ENCODE measurements at regions not wholly inside any gene's neighbourhood (a gene's known extent, or its start where the extent isn't known, plus 50 kb on each side); places are given as distances from the start of the nearest gene placed in this dataset.
"Not testable (repeated sequence)": the region's sequence is repeated elsewhere in the genome, so short reads cannot be mapped to it uniquely, and the experiment has no call there.

DNA sequence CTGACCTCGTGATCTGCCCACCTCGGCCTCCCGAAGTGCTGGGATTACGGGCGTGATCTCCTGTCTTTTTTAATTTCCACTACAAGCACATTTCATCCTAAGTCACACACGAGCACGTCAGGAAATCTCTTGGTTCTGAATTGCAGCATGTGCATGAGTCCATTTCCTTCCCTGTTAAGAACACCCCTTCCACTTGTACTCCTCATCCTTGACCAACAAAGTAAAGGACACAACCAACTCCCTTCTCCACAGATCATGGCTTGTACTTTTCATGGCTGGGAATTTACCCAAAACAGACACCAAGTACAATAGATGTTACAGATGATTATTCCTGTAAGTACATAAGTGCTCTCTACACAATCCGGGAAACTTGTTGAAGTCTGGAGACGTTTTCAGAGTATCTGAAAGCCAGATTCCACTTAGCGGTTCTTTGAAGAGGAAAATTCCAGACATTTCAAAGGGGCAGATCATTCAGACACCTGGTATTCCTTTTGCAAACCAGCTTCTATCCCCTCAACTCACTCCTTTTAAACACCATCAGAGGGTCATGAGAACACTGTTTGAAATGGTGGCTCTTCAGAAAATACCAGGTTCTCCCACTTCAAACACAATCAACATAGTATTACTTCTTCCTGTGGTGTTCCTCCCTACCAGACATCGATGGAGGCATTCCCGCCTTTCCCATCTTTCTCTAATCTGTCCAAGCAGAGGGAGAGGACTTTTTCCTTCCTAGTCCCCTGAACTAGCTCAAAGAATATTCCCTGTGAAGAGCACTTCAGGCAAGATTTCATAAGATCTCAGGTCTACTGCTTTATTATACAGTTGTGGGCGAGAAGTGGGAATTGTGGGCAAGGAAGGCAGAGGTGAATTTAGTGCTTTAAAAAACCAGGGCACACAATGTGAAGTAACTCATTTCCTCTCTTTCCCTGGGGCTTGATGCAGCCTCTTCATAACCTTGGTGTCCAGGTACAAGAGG, 80.1 kb upstream of the TSC22D2 start:
- no peak for DNase-seq

DNA sequence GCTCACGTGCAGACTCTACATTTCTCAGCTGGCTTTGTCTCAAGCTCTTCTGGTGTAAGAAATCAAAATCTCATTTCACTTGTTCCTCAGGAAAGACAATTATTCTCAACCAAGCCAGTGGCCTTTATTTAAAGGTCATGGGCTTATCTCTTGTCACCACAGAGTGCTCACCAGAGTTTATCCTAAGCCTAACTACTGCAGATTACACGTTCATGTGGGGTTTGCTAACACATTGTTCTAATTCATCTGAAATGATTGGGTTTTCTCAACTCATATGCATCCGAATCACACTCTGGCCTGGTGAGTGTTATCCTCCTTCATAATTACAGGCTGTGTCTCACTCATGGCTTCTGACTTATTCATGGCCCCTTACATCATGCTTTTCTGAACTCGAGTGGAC, 83.3 kb upstream of the TSC22D2 start:
- no peak for DNase-seq

DNA sequence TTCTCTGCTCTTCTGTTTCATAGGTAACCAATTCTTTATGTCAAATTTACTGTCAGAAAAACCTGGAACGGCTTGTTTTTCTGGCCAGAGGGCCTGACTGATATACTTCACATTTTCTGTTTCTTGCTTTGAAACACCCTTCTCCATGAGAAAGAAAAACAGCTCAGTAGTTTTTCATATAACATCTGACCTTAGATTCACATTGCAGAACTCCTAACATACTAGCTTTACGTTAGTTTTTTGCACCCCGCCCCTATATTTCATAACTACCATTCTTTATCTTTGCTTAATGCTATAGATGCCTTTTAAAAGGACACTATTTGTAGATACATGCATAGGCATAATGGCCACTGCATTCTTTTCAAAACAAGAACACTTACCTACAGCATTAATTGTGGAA, 83.9 kb upstream of the TSC22D2 start:
- DNase-seq, result no peak

DNA sequence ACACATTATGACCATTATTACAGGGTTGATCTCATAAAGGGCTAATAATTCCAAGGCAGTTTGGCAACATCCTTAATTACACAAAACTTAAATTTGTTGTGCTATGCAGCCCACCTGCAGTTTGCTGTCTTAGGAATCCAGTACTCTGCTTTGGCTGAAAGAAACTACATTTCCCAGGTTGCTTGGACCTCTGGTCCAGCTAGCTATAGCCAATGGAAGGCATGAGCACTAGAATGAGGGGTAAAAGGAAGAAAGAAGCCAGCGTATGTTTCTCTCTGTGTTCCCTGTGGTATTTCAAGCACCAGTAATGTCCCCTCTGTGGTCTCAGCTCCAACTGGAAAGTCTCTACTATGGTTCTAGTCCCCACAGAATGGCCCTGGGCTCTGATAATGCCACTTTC, 84.3 kb upstream of the TSC22D2 start:
- DNase-seq, result no peak

DNA sequence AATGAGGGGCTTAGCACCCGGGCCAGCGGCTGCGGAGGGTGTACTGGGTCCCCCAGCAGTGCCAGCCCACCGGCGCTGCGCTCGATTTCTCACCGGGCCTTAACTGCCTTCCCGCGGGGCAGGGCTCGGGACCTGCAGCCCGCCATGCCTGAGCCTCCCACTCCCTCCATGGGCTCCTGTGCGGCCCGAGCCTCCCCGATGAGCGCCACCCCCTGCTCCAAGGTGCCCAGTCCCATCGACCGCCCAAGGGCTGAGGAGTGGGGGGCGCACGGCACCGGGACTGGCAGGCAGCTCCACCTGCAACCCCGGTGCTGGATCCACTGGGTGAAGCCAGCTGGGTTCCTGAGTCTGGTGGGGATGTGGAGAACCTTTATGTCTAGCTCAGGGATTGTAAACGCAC, 85.0 kb upstream of the TSC22D2 start:
- DNase-seq, result not testable (repeated sequence)

DNA sequence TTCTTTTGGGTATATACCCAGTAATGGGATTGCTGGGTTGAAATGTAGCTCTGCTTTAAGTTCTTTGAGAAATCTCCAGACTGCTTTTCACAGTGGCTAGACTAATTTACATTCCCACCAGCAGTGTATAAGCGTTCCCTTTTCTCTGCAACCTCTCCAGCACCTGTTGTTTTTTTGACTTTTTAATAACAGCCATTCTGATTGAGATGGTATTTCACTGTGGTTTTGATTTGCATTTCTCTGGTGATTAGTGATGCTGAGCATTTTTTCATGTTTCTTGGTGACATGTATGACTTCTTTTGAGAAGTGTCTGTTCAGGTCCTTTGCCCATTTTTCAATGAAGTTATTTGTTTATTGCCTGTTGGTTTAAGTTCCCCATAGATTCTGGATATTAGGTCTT, 87.1 kb upstream of the TSC22D2 start:
- not testable (repeated sequence) for DNase-seq

DNA sequence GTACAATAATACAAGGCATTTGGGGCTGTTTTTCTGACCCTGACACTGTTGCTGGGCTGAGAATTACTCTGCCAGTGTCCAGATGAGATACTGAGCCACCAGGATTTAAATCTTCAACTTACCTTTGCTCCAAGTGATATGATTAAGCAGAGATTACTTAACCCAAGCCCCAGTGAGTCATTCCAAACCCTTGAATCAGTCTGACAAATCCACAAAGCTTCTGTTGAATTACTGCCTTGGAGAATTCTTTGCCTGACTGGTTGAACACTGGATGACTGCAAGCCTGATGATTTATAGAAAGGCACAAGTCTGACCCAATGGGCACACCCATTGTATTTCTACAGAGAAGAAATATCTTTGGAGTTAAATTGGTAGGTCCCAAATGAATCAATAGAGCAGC, 88.2 kb upstream of the TSC22D2 start:
- no peak for DNase-seq

DNA sequence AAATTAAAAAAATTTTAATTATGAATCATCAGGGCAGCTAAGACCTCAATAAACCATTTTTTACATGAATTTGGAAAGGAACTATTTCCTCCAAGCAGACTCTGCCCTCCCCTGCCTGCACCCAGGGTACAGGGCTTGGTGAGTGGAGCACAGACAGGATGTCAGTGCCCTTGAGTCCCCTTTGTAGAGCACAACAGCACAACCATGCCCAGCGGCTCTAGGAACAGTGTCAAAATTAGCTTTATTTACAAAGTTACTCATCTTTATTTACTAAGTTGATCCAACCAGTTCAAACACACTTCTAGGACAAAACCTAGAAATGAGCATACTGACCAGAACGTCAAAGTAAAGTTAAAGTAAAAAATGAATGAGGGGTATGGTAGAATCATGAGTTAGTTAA, 90.6 kb upstream of the TSC22D2 start:
- DNase-seq, result no peak

DNA sequence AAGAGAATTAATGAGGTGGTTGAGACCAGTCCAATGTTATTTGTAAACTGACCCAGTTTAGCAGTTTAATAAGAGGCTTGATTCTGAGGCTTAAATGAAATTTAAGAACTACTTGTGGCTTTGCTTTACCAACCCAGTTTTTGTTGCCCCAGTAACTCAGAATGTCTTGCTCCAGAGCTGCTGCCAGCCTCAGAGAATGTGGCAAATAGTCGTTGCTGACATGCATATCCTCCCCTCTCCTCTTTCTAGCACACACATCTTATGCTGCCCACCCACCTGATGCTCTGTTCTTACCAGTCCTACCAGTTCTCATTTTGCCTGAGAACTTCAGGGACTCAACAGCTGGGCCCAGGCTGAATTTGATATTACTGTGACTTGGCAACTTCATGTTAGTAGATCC, 92.4 kb upstream of the TSC22D2 start:
- no peak for DNase-seq

DNA sequence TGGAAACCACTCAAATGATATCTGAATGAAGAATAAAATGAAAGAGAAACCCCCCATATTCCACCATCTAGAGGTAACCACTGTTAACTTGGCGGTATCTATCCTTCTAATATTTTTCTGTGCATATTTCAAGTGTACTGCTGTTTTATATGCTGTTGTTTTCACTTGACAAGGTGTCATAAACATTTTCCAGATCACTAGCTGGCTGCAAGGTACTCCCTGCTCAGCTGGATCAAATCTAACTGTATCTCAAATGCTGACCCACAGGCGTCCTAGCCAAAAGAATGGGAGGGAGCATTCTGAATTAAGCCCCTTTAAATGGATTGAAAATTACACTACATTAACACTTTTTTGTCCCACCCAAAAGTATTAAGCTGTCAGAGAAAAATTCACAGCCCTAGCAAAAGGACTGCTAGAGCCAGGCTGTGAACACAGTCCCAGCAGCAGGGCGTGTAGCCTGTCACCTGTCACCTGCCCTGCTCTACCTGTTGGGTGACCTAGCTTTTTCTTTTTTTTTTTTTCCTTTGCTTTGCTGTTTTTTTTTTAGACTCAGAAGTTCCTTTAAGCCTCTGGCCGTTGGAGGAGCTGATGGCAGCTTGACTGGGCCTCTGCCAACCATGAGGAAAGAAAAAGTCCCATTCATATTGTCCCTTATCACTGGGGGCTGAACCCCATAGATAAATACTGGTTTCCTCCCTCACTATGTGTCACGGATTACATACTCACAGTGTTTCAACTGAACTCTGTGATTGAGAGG, 93.7 kb upstream of the TSC22D2 start:
- no peak for DNase-seq

DNA sequence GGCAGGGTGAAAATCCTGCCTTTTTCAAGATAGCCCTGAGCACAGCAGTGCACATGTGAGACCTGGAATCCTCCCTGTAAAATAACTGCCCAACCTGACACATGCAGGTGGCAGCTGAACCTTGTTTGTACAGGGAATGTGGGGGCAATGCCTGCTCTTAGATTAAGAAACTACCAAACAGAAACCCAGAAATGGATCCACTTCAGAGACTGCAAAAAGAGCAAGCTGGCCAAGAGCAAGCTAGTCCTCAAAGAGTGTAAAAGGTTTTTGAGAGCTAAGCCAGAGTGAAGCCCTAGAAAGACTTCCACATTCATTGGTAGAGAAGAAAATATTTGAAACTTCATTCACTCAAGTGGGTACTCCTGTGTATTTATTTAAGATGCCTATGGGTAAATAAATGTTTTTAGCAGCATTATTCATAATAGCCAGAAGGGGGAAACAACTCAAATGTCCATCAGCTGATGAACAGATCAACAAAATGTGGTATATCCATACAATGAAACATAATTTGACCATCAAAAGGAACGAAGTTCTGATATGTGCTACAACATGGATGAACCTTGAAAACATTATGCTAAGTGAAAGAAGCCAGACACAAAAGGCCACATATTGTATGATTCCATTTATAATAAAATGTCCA, 96.0 kb upstream of the TSC22D2 start:
- no peak for DNase-seq

DNA sequence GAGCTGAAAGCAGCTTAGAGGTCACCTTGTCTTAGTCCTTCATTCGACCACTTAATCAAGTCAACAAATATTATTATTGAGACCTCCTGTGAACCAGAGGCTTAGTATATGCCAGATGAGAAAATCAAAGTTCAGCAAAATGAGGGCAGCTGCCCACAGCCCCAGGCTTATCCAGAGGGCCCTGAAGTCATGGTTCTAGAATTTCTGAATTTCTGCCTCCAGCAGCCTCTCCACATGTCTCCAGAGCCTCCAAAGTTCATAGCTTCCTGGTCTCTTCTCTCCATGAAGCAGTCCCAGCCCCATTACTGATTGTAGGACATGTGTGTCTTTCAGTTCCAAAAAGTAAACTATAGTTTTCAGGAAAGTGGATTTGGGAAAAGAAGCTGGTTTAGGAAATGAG, 96.9 kb upstream of the TSC22D2 start:
- no peak for DNase-seq

DNA sequence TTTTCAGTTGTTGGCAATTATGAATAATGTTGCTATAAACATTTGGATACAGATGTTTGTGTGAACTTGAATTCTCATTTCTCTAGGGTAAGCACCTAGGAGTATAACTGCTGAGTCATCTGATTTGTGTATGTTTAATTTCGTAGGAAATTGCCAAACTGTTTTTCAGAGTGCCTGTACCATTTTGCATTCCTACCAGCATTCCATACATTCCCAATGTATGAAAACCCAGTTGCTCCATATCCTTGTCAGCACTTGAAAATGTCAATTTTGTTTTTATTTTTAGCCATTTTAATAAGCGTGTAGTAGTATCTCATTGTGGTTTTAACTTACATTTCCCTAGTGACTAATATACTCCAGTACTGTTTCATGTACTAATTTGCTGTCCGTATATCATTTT, 98.5 kb upstream of the TSC22D2 start:
- no peak for DNase-seq

DNA sequence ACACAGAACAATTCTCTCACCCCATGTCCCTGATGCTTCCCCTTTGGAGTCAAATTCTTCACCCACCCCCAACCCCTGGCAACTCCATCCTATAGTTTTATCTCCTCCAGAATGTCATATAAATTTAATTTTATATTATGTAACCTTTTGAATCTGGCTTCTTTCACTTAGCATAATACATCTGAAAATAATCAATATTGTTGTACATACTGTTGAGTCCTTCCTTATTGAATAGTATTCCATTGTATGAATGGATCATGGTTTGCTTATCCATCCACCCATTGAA, 98.9 kb upstream of the TSC22D2 start:
- DNase-seq, result no peak

DNA sequence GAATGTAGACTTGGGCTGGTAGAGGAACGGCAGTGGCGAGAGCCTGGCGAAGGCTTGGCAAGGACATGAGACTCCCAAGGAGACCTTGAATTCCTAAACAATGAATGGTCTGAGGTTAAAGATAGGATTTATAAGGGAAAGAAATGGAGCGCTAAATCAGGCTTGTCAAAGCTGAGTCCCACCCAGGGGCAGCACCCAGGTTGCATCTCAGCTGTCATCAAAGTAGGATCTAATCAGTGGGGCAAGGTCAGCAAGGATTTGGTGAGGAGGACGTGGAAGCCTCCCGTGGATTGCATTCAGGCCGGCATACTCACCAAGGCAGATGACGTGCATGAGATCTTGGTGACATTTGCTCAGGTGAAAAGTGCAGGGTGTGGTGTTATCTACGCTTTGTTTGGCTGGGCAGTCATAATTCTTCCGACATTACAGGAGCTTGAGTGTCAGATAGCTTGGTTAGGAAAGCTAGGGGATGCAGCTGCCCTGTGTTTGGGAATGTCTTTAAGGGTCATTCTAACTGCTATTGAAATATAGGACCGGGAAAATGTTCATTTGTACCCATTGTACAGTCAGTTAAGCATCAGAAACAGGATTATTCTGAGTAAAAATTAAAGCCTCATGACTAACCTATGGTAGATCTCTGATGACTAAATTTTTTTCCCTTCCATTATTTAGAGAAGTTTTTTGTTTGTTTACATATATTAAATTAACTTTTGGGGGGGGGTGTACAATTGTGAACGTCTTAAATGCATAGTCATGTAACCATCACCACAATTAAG, 99.4 kb upstream of the TSC22D2 start:
- no peak for DNase-seq

DNA sequence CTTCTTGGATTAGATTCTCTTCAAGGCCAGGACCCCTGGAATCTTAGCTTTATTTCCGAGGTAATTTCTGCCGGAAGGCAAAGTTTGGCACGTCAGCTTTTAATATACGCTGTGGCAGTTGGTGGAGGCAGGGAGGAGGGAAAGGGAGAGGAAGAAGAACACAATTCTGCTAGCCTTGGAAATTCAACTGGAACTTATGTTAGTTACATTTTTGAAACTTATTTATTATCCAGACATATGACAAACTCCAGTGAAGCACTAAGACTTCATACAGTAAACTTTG, 100.1 kb upstream of the TSC22D2 start:
- DNase-seq, result no peak

DNA sequence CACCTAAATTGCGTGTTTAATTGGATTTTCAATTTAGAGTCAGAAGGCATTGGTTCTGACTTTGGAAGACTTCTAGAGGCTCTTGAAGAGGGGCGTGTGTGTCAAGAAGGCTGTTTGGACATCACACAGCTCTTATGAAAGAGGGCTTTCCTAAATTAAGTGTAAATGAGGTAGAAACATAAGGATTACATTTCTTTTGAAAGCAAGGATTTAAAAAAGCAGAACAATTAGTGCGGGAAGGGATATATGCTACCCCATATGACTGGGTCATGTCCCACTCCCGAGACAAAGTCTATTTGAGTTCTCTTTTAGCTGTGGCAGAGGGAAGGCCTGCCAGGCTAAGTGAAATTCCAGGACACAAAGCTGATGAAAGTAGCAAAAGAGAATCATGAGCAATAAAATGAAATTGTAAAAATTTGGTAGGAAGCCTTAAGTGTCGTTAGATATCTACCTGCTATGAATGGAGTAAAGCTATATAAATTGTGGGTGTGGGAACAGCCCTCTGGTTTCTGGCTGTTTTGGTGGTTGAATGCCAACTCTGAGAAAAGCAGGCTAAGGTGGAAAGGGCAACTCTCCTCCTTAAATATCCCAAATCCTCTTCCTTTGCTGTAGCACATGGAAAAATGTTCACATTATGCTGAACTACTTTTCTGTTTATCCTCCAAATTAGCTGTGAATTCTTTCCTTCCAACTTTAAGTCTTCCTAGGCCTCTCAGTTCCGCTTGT, 100.6 kb upstream of the TSC22D2 start:
- DNase-seq, result no peak

DNA sequence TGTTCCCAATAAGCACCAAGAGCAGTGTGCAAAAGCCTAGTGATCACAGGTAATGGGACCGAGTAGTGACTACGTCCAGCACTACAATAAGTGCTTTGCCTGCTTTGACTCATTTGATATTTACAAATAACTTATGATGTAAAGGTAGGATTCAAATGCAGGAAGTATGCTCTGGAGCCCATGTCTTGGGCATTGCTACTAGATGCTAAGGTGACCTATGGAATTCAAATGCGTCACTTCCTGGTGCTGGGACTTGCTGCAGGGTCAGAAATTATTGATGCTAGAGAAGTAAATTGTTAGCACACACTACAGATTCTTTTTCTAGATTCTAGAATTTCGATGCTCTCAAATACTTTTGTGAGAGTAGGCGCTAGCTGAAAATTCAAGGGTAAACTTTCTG, 101.2 kb upstream of the TSC22D2 start:
- no peak for DNase-seq

DNA sequence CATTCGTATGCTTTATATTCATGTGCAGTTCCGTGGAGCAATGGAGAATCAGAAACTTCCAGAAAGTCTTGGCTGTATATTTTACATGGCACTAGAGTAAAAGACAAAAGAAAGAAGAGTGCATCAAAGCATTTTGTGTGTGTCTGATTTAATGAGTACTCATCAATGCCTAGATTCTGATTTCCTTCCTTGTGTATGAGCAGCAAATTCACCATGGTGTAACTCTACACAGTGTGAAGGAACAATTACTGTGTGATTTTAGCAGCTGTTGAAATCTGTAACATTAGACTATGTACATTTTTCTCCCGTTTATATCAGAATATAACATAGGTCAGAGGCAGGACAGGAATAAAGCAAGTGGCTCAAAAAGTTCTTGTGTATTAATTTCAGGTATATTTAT, 102.0 kb upstream of the TSC22D2 start:
- DNase-seq, result no peak

DNA sequence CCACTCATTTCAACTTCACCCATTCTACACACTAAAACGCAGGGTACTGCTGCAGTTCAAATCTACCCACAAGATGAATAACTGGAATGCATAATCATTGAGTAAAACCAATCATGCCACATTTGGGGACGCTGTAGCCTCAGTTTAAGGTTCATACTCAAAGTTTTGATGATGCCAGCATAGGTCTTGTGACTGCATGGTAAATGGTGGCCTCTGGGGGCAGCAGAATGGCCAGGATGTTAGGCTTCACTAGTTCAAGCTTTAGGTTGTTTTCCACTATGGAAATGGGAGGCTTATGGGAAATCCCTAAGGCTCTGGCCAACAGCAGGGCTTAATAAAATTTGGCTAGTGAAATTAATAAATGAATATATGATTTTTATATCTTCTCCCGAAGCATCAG, 104.3 kb upstream of the TSC22D2 start:
- DNase-seq, result peak; percentile 17

DNA sequence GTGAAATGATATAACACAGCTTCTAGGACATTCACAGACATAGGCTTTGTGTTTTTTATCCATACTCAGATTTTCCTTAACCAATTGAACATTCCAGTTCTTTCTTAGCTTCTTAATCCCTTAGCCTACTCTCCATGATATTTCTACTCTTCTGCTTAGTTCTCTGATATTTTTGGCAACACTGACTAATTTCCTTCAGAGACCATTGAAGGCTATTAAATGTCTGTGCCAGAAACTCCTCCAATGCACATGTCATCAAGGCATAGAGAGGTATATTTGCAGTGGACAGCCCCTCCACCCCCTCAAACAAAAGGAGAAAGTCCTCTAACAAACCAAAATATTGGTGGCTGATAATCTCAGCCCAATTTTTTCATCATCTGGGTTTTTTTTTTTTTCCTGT, 105.9 kb upstream of the TSC22D2 start:
- DNase-seq, result no peak

DNA sequence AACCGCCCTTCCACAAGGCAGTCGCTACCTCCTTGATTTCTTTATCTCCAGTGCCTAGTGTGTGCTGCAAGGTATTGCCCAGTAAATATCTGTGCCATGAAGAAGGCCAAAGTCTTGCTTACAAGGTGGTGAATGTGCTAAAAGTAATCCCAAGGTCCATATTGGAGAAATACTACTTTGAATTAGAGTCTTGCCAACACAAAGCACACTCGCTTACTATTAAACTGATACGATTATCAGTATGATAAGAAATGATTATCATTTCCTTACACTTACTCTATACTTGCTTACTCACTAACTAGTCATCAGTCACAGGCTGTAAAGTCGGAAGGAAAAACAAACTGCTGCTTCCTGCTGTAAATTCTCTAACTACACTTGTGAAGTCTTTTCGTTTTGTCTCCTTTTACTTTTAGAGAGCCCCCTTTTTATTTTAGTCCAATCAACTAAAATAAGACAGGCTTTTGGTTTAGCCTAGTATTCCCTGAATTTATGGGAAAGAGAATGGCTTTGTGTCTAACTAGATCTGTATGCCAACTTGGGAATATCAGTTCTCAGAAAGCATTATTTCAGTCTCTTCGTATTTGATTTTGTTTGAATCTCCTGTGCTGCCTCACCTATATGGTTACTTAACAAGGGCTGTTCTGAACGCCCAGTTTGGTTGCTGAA, 107.1 kb upstream of the TSC22D2 start:
- DNase-seq, result no peak

Measured in stimulated activated CD4-positive, alpha-beta T cell treated with anti-CD3 and anti-CD28 coated beads, Interleukin-15, amount 100 ng/mL, for 24 hours (primary cell).